OCI-LY3 (cell line): ENCODE measurements at regions not wholly inside any gene's neighbourhood (a gene's known extent, or its start where the extent isn't known, plus 50 kb on each side); places are given as distances from the start of the nearest gene placed in this dataset.

Experiments
- H2AFZ ChIP-seq: fragments of 200-600, 300-600 bp; shearing (Covaris generic); 2 replicates; pipeline ENCODE4 v1.6.0; 2014; ENCODE audit warnings: antibody characterized with exemption, low read depth, low read length
- H3K27ac ChIP-seq: fragments of 200-600, 300-600 bp; sonication (generic); 2 replicates; pipeline ENCODE4 v1.5.1; 2014; ENCODE audit warnings: mild to moderate bottlenecking, low read length, moderate library complexity, mixed read lengths
- H3K27me3 ChIP-seq: fragments of 200-600, 300-600 bp; sonication (generic); 2 replicates; pipeline ENCODE4 v1.6.1; 2014; ENCODE audit warnings: low read depth, low read length, mixed read lengths
- H3K36me3 ChIP-seq: fragments of 200-600, 300-600 bp; sonication (generic); replicated peaks from 2 replicates; pipeline ENCODE3; 2014; ENCODE audit warnings: low read depth, low read length, mixed read lengths
- H3K4me1 ChIP-seq: fragments of 300-600, 200-600 bp; sonication (generic); 2 replicates; pipeline ENCODE4 v1.6.1; 2014; ENCODE audit warnings: low read length, mixed read lengths
- H3K4me2 ChIP-seq: fragments of 200-600, 300-600 bp; sonication (generic); 2 replicates; pipeline ENCODE4 v1.6.1; 2014; ENCODE audit warnings: low read length, mixed read lengths
- H3K4me3 ChIP-seq: fragments of 300-600, 200-600 bp; sonication (generic); 2 replicates; pipeline ENCODE4 v1.5.1; 2014; ENCODE audit warnings: antibody characterized with exemption, mild to moderate bottlenecking, low read length, moderate library complexity
- H3K79me2 ChIP-seq: fragments of 300-600, 200-600 bp; shearing (Covaris generic); 2 replicates; pipeline ENCODE4 v1.6.1; 2014; ENCODE audit warnings: mild to moderate bottlenecking, low read length, mixed read lengths
- H3K9ac ChIP-seq: fragments of 300-600, 200-600 bp; shearing (Covaris generic); 2 replicates; pipeline ENCODE4 v1.6.0; 2014; ENCODE audit warnings: mild to moderate bottlenecking, low read length, moderate library complexity
- H3K9me3 ChIP-seq: fragments of 200-600, 300-600 bp; shearing (Covaris generic); 2 replicates; pipeline ENCODE4 v1.6.1; 2014; ENCODE audit warnings: low read length, mixed read lengths; ENCODE audit not compliant: insufficient read depth
- H4K20me1 ChIP-seq: fragments of 200-600, 300-600 bp; sonication (generic); 2 replicates; pipeline ENCODE4 v1.6.1; 2016; ENCODE audit warnings: low read length, mixed read lengths; ENCODE audit not compliant: insufficient read depth
- EZH2phosphoT487 ChIP-seq: fragments of 200-600 bp; shearing (Covaris generic); IDR thresholded peaks from 2 replicates; pipeline ENCODE4 v1.6.1; 2018; ENCODE audit warnings: antibody characterized with exemption, mixed run types, low read depth
- TF ChIP-seq, protein P1 (sequence below): fragments of 200-600, 300-600 bp; sonication (generic); IDR thresholded peaks from 2 replicates; pipeline ENCODE4 v1.5.1; 2014; ENCODE audit warnings: antibody characterized with exemption, low read length, low read depth

DNA sequence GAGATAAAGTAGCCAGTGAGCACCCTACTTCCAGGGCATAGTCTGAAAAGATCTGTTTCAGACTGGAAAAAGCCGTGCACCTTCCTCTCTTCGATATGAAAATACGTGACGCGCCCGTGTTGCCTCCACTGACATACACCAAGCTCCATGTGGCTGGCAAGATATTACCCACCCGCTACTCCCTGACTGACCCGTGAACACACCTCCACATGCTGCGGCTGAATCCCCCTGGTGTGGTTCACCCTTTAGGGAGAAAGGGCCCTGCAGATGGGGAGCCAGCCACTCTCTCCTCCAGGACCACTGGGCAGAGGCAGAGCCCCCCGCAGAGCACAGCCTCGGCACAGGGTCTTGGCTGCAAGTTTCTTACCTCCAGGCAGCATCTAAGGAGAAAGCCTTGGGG is 245.0 kb downstream of the BRD1 start:
- Histone ChIP-seq H3K9ac (no peak overlapping the region), H3K27me3 (no peaks in the 10 kb centered on the region), H2AFZ (no peak overlapping the region), H3K4me1 (no peaks in the 10 kb centered on the region), H3K4me3 (no peak overlapping the region), H4K20me1 (peaks cover 11% of the 10 kb centered on the region; the same call in 1 of the 2 replicates), H3K9me3 (0 out of 2 replicates have a peak, but pooled peaks cover 3% of the 10 kb centered on the region), H3K4me2 (no peak overlapping the region), H3K27ac (no peak overlapping the region), H3K79me2 (peaks cover 4% of the 10 kb centered on the region; the same call in 1 of the 2 replicates), H3K36me3 (peaks cover 13% of the 10 kb centered on the region)
- TF ChIP-seq, protein P1, sequence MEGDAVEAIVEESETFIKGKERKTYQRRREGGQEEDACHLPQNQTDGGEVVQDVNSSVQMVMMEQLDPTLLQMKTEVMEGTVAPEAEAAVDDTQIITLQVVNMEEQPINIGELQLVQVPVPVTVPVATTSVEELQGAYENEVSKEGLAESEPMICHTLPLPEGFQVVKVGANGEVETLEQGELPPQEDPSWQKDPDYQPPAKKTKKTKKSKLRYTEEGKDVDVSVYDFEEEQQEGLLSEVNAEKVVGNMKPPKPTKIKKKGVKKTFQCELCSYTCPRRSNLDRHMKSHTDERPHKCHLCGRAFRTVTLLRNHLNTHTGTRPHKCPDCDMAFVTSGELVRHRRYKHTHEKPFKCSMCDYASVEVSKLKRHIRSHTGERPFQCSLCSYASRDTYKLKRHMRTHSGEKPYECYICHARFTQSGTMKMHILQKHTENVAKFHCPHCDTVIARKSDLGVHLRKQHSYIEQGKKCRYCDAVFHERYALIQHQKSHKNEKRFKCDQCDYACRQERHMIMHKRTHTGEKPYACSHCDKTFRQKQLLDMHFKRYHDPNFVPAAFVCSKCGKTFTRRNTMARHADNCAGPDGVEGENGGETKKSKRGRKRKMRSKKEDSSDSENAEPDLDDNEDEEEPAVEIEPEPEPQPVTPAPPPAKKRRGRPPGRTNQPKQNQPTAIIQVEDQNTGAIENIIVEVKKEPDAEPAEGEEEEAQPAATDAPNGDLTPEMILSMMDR: no peak
- no peak for TF ChIP-seq EZH2phosphoT487

DNA sequence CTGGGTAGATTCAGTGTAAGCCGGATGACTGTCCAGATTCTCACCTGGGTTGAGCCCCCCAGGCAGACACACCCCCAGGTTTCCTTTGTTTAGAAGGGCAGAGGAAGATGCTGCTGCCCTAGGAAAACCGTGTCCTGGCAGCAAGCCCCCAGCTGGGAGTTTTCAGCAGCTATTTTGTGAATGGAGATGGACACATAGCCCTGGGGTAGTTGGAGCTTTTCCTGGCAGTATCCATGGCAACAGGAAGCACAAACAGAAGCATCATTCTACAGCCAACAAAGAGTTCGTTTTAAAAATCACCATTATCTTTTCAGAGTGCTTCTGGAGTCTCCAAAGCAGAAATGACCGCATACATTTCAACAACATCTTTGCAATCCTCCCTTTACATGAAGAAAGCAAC is 245.5 kb downstream of the BRD1 start:
- no peak overlapping the region for H3K27ac ChIP-seq
- peaks cover 11% of the 10 kb centered on the region; the same call in 1 of the 2 replicates for H4K20me1 ChIP-seq
- H3K79me2 ChIP-seq: peaks cover 4% of the 10 kb centered on the region; the same call in 1 of the 2 replicates
- H3K4me1 ChIP-seq: no peaks in the 10 kb centered on the region
- no peak overlapping the region for H3K4me2 ChIP-seq
- H3K27me3 ChIP-seq: no peaks in the 10 kb centered on the region
- no peak overlapping the region for H3K9ac ChIP-seq
- no peak overlapping the region for H2AFZ ChIP-seq
- peaks cover 13% of the 10 kb centered on the region for H3K36me3 ChIP-seq
- TF ChIP-seq EZH2phosphoT487: no peak
- TF ChIP-seq, protein P1: no peak
- H3K9me3 ChIP-seq: 0 out of 2 replicates have a peak, but pooled peaks cover 3% of the 10 kb centered on the region
- H3K4me3 ChIP-seq: no peak overlapping the region

DNA sequence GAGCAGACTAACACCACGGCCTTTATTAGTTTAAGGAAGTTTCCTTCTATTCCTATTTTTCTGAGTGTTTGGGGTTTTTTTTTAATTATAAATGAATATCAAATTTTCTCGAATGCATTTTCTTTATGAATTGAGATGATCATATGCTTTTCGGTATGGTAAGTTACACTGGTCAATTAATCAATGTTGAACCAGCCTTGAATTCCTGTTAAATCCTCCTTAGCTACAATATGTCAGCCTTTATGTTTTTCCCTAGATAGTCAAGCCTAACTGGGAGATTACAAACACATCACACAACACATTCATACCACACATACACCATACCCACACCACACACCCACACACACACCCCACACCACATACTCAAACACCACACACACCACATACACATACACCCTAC is 247.6 kb downstream of the BRD1 start:
- TF ChIP-seq, protein P1: no peak
- no peak for TF ChIP-seq EZH2phosphoT487
- Histone ChIP-seq H3K9ac (no peak overlapping the region), H2AFZ (no peak overlapping the region), H3K4me1 (no peaks in the 10 kb centered on the region), H3K4me3 (no peak overlapping the region), H3K27me3 (no peaks in the 10 kb centered on the region), H3K9me3 (0 out of 2 replicates have a peak, but pooled peaks cover 3% of the 10 kb centered on the region), H3K27ac (no peak overlapping the region), H3K36me3 (peaks cover 13% of the 10 kb centered on the region), H3K79me2 (peaks cover 4% of the 10 kb centered on the region; the same call in 1 of the 2 replicates), H3K4me2 (no peak overlapping the region), H4K20me1 (peaks cover 6% of the 10 kb centered on the region; the same call in 1 of the 2 replicates)

DNA sequence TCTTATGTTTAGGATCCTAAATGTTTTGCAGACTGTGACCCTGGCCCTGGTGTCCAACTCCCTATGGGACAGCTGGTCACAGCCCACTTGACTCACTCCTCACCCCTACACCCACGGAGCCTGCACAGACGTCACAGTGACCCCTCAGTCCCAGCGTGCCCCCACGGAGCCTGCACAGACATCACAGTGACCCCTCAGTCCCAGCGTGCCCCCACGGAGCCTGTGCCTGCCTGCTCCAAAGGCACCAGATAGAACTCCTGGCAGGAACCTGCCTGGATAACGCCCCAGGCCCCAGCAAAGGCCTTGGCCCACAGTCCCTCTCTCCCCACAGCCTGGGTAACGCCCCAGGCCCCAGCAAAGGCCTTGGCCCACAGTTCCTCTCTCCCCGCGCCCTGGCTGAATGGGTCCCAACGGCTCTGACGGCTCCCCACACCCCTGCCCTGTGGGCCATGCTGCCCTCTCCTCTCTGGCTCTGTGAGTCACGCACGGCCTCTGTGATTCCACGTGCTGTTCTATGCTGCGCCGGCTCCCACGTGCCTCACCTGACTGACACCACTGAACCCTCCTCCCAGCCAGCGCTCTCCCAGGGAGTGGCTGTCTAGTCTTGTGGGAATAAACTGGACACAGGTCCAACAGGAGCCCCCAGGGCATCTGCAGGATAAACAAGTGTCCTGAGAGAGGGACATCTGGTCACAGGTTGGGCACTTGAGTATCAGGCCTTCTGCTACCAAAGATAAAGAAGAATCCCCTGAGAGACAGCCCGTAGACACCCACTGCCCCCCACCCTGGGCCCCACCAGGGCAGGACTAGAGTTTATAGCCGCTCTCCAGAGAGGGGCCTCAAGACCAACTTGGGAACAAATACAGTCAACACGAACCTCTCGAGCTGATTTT is 250.3 kb downstream of the BRD1 start:
- no peaks in the 10 kb centered on the region for H3K27me3 ChIP-seq
- no peak overlapping the region for H3K4me2 ChIP-seq
- H3K9me3 ChIP-seq: 0 out of 2 replicates have a peak, but pooled peaks cover 3% of the 10 kb centered on the region
- H3K36me3 ChIP-seq: peaks cover 10% of the 10 kb centered on the region
- H3K4me3 ChIP-seq: no peak overlapping the region
- no peak overlapping the region for H3K27ac ChIP-seq
- H4K20me1 ChIP-seq: no peaks in the 10 kb centered on the region
- H3K4me1 ChIP-seq: no peaks in the 10 kb centered on the region
- peaks cover 4% of the 10 kb centered on the region; the same call in 1 of the 2 replicates for H3K79me2 ChIP-seq
- H3K9ac ChIP-seq: no peak overlapping the region
- no peak for TF ChIP-seq EZH2phosphoT487
- TF ChIP-seq, protein P1: no peak
- no peak overlapping the region for H2AFZ ChIP-seq
